Daoy (cell line): ENCODE measurements at regions not wholly inside any gene's neighbourhood (a gene's known extent, or its start where the extent isn't known, plus 50 kb on each side); places are given as distances from the start of the nearest gene placed in this dataset.
"Not testable (repeated sequence)": the region's sequence is repeated elsewhere in the genome, so short reads cannot be mapped to it uniquely, and the experiment has no call there.

Experiments used
- DNase-seq: peaks from one replicate; pipeline ENCODE4 v3.0.0-alpha.2; 2015; ENCODE audit warnings: low read depth

GRCh38 chr17:13442361-13442760 is 159.4 kb downstream of the HS3ST3A1 start:
- no peak for DNase-seq

GRCh38 chr17:13441873-13442272 is 159.9 kb downstream of the HS3ST3A1 start:
- no peak for DNase-seq

GRCh38 chr17:13437966-13438779 is 163.6 kb downstream of the HS3ST3A1 start:
- DNase-seq, result peak; percentile 64

GRCh38 chr17:13435230-13435629 is 166.5 kb downstream of the HS3ST3A1 start:
- no peak for DNase-seq

GRCh38 chr17:13429201-13429600 is 172.5 kb downstream of the HS3ST3A1 start:
- peak; percentile 62 for DNase-seq

- DNase-seq, result no peak
These were observed 173.1 kb downstream of the HS3ST3A1 start for GRCh38 chr17:13428611-13429042.

- no peak for DNase-seq
These were observed 174.7 kb downstream of the HS3ST3A1 start for GRCh38 chr17:13426991-13427390.

- DNase-seq, result no peak
These were observed 176.3 kb downstream of the HS3ST3A1 start for GRCh38 chr17:13425390-13425789.

GRCh38 chr17:13421581-13422130 is 180.1 kb downstream of the HS3ST3A1 start:
- DNase-seq, result no peak

- DNase-seq, result peak; percentile 67
These were observed 180.9 kb downstream of the HS3ST3A1 start for GRCh38 chr17:13420878-13421277.

GRCh38 chr17:13420418-13420826 is 181.3 kb downstream of the HS3ST3A1 start:
- no peak for DNase-seq

- DNase-seq, result no peak
These were observed 182.1 kb downstream of the HS3ST3A1 start for GRCh38 chr17:13419676-13420075.

- DNase-seq, result no peak
These were observed 182.8 kb downstream of the HS3ST3A1 start for GRCh38 chr17:13418891-13419290.

GRCh38 chr17:13417381-13417950 is 184.3 kb downstream of the HS3ST3A1 start:
- DNase-seq, result no peak

GRCh38 chr17:13416748-13417363 is 184.9 kb downstream of the HS3ST3A1 start:
- no peak for DNase-seq

GRCh38 chr17:13415871-13416416 is 185.8 kb downstream of the HS3ST3A1 start:
- DNase-seq, result peak; percentile 91

- DNase-seq, result not testable (repeated sequence)
These were observed 186.5 kb downstream of the HS3ST3A1 start for GRCh38 chr17:13415200-13415599.

- no peak for DNase-seq
These were observed 188.7 kb downstream of the HS3ST3A1 start for GRCh38 chr17:13413001-13413400.

GRCh38 chr17:13410874-13411273 is 190.9 kb downstream of the HS3ST3A1 start:
- DNase-seq, result no peak

- DNase-seq, result no peak
These were observed 191.5 kb downstream of the HS3ST3A1 start for GRCh38 chr17:13410214-13410613.

- DNase-seq, result no peak
These were observed 192.3 kb downstream of the HS3ST3A1 start for GRCh38 chr17:13409455-13409854.

GRCh38 chr17:13407381-13407780 is 194.3 kb downstream of the HS3ST3A1 start:
- DNase-seq, result no peak
